Ascending aorta (tissue), 2 donors: ENCODE measurements at regions not wholly inside any gene's neighbourhood (a gene's known extent, or its start where the extent isn't known, plus 50 kb on each side); places are given as distances from the start of the nearest gene placed in this dataset.

Experiments used
- DNase-seq, 2 donors: peaks; one replicate each; pipeline ENCODE4 v3.0.0-alpha.2; 2019; ENCODE audit warnings: low spot score in 2 of 2
- H3K27ac ChIP-seq, 2 donors: fragments of 200-600 bp; sonication (generic); one replicate each; pipeline ENCODE4 v1.5.1; 2016 to 2017; ENCODE audit warnings: mild to moderate bottlenecking in 1 of 2
- H3K27me3 ChIP-seq: fragments of 200-600 bp; sonication (generic); one replicate; pipeline ENCODE4 v1.5.1; 2017
- H3K36me3 ChIP-seq, 2 donors: fragments of 200-600 bp; sonication (generic); one replicate each; pipeline ENCODE4 v1.5.1; 2016
- H3K4me1 ChIP-seq, 2 donors: fragments of 200-600 bp; sonication (generic); one replicate each; pipeline ENCODE4 v1.5.1; 2016 to 2017; ENCODE audit warnings: mild to moderate bottlenecking in 1 of 2
- H3K4me3 ChIP-seq, 2 donors: fragments of 200-600 bp; sonication (generic); one replicate each; pipeline ENCODE4 v1.5.1; 2016 to 2017; ENCODE audit warnings: mild to moderate bottlenecking in 1 of 2
- H3K9me3 ChIP-seq, 2 donors: fragments of 200-600 bp; sonication (generic); one replicate each; pipeline ENCODE4 v1.5.1; 2016
- intact Hi-C: fragments of 100-400 bp; cut with DNase I; formaldehyde crosslinking; loops from one replicate; pipeline ENCODE4 v1.15.1; 2023
- TF ChIP-seq, protein P1 (sequence below), 3 experiments: fragments of 200-600 bp in 2 of 3; fragments of 450-650 bp in 1 of 3; sonication (generic) in 2 of 3; IDR thresholded peaks; one replicate each; pipeline ENCODE4 v1.5.1; 2016 to 2019; ENCODE audit warnings: antibody characterized with exemption in 3 of 3, mild to moderate bottlenecking in 1 of 3, moderate library complexity in 1 of 3

- intact Hi-C loops: no loop called here
- DNase-seq: no peak
These were observed 284.9 kb downstream of the ZEB2 start for GRCh38 chr2:144235050-144235449.

GRCh38 chr2:144234542-144234871, 285.4 kb downstream of the ZEB2 start:
- intact Hi-C loops: no loop called here
- H3K9me3 ChIP-seq: no peaks in the 10 kb centered on the region
- H3K4me1 ChIP-seq: peaks cover 0 to 4% of the 10 kb centered on the region in 2 donors
- H3K27me3 ChIP-seq: no peaks in the 10 kb centered on the region
- TF ChIP-seq, protein P1, sequence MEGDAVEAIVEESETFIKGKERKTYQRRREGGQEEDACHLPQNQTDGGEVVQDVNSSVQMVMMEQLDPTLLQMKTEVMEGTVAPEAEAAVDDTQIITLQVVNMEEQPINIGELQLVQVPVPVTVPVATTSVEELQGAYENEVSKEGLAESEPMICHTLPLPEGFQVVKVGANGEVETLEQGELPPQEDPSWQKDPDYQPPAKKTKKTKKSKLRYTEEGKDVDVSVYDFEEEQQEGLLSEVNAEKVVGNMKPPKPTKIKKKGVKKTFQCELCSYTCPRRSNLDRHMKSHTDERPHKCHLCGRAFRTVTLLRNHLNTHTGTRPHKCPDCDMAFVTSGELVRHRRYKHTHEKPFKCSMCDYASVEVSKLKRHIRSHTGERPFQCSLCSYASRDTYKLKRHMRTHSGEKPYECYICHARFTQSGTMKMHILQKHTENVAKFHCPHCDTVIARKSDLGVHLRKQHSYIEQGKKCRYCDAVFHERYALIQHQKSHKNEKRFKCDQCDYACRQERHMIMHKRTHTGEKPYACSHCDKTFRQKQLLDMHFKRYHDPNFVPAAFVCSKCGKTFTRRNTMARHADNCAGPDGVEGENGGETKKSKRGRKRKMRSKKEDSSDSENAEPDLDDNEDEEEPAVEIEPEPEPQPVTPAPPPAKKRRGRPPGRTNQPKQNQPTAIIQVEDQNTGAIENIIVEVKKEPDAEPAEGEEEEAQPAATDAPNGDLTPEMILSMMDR (IDR thresholded peaks at IDR 0.05): no peak
- DNase-seq: no peak
- H3K4me3 ChIP-seq: no peak overlapping the region
- H3K36me3 ChIP-seq: no peaks in the 10 kb centered on the region
- no peak overlapping the region for H3K27ac ChIP-seq

More at GRCh38 chr2:144235050-144235449, 284.9 kb downstream of the ZEB2 start:
- no peaks in the 10 kb centered on the region for H3K27me3 ChIP-seq
- no peaks in the 10 kb centered on the region for H3K9me3 ChIP-seq
- no peak overlapping the region for H3K27ac ChIP-seq
- TF ChIP-seq, protein P1 (IDR thresholded peaks at IDR 0.05): no peak
- no peaks in the 10 kb centered on the region for H3K36me3 ChIP-seq
- H3K4me1 ChIP-seq: peaks cover 0 to 4% of the 10 kb centered on the region in 2 donors
- H3K4me3 ChIP-seq: no peak overlapping the region

DNA sequence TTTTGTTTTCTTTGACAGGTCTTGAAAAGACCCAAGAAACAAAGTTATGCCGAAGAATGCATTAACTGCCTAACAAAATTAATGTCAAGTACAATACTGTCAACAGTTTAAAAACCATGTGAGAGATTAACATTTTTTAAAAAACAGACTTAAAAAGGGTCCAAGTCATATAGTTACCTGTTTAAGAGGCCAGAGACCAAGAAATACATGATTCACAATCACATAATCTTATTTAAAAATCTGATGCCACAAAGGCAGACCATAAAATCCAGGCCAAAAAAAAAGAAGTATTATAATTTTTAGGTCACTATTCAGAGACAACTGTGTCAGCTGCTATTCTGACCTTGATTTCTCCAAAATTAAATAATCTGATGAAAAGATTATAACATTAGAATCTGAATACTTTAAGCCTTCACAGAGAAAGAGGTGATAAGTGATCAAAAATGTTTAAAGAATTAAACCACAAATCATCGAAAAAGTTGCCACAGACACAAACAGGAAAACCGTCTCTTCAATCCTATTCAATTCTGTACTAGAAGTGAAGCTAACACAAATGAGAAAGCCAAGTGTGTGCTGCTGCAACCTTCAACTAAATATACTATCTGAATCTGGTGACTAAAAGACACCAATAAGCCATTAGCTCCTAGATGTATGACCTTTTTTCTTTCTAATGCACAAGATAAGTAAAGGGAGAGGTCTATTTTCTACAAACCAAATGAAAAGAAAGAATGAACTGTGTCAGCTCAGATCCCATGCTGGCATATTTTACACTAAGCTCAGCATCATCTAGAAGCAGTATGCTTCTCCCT, 286.0 kb downstream of the ZEB2 start:
- peaks cover 0 to 4% of the 10 kb centered on the region in 2 donors for H3K4me1 ChIP-seq
- TF ChIP-seq, protein P1 (IDR thresholded peaks at IDR 0.05): no peak
- no peak overlapping the region for H3K27ac ChIP-seq
- no peaks in the 10 kb centered on the region for H3K27me3 ChIP-seq
- H3K36me3 ChIP-seq: no peaks in the 10 kb centered on the region
- H3K9me3 ChIP-seq: no peaks in the 10 kb centered on the region
- H3K4me3 ChIP-seq: no peak overlapping the region
- intact Hi-C loops: no loop called here
- DNase-seq: no peak

DNA sequence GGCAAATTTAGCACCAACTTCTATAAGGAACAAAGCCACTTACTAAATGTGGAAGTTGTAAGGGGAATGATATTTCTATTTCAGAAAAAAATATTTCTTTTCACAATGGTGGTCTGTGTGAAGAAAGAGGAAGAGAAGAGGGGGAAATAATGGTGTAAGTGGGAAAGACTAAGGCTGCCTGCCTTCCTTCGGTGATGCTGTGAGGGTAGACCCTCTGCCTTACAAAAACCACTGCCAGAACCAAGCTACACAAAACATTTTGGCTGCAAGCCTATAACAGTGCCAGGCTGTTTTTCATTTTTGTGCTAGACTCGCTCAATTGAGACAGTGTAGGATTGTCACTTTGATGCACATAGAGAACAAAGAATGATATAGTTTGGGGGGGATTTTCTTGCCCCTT, 286.6 kb downstream of the ZEB2 start:
- Histone ChIP-seq H3K4me3 (no peak overlapping the region), H3K27me3 (no peaks in the 10 kb centered on the region), H3K36me3 (no peaks in the 10 kb centered on the region), H3K9me3 (no peaks in the 10 kb centered on the region), H3K4me1 (peaks cover 0 to 4% of the 10 kb centered on the region in 2 donors), H3K27ac (no peak overlapping the region)
- intact Hi-C loops: no loop called here
- no peak for DNase-seq
- TF ChIP-seq, protein P1 (IDR thresholded peaks at IDR 0.05): no peak

GRCh38 chr2:144230448-144231085, 289.4 kb downstream of the ZEB2 start:
- H3K27ac ChIP-seq: no peak overlapping the region
- TF ChIP-seq, protein P1 (IDR thresholded peaks at IDR 0.05): no peak
- H3K27me3 ChIP-seq: no peaks in the 10 kb centered on the region
- intact Hi-C loops: no loop called here
- DNase-seq: no peak
- H3K4me3 ChIP-seq: no peak overlapping the region
- no peaks in the 10 kb centered on the region for H3K9me3 ChIP-seq
- no peaks in the 10 kb centered on the region for H3K36me3 ChIP-seq
- peaks cover 0 to 4% of the 10 kb centered on the region in 2 donors for H3K4me1 ChIP-seq
